T-helper 9 cell (primary cell): ENCODE measurements at regions not wholly inside any gene's neighbourhood (a gene's known extent, or its start where the extent isn't known, plus 50 kb on each side); places are given as distances from the start of the nearest gene placed in this dataset.

Experiments used
- DNase-seq: peaks from one replicate; pipeline ENCODE4 v3.0.0-alpha.2; 2020

DNA sequence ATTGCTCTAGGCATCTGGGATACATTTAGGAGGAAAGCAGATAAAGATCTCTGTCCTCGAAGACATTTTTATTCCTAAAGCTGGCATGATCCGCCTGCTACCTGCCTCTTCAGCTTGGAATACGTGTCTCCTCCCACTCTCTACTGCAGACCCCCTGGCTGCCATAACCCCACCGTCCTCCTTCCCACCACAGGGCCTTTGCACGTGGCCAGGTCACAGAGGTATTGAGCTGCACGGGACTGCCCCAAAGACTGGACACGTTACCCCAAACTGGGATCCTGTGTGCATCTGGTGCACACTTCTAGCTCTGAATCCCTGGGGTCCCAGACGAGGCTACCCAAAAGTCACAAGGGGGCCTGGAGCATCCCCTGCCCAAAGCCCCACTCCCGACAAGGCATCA, 351.2 kb upstream of the EEF2KMT start:
- no peak for DNase-seq

DNA sequence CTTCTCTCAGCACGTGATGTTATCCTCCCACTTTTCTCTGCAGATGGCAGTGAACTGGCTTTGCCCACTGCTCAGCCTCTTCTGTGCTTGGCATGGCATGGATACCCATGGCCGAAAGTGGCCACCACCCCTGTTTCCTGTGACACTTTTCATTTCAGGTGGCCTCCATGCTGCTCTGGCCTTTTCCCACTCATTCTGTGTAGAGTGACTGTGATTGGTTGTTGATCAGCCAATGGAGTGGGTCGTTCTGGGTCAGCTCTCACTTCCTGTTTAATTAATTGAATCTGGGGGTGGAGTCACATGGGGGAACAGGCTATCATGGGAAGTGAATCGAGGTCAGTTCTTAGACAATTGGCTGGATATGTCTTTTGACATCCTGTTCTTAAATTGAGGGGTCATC, 350.1 kb upstream of the EEF2KMT start:
- DNase-seq, result no peak

DNA sequence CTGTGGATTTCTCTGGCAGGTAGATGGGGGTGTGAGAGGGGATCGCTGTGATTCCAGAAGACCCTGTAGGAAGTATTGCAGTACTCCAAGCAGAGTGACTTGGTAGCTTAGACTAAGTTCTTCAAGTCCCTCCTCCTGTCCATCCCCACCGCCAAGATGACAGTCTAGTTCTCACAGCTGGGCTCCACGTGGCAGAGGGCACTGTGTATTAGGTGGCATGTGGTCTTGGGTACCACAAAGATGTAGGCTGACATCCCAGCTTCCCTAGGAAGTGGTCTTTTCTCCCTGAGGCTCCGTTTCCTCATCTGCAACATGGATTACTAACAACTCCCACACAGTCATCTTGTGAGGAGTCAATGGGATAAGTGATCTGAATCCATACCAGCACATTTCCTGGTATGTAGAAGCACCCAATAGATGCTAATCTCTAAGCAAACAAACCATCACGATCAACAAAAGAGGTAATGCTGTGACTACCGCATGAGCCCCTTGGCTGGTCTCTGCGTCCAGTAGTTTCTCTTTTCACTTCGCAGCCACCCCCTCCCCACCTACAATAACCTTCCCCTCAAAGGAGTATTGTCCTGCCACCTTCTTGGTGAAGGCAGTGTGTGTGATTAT, 349.1 kb upstream of the EEF2KMT start:
- DNase-seq, result no peak

DNA sequence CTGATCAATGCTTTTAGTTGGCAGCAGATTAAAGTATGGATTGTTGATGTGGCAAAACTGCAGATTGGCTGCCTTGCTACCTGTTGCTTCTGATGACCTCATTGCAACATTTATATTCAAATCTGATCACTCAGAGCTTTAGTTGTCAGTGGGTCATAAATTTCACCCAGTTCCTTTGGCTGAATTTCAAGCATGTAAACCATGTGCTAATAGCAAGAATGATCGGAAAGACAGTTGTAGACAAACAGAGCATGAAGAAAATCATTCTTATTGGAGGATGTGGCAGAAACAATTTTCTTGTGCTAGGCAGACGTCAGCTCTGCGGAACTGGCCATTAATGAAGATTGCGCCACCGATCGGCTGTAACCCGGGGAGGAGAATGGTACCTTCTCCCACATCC, 346.6 kb upstream of the EEF2KMT start:
- no peak for DNase-seq

DNA sequence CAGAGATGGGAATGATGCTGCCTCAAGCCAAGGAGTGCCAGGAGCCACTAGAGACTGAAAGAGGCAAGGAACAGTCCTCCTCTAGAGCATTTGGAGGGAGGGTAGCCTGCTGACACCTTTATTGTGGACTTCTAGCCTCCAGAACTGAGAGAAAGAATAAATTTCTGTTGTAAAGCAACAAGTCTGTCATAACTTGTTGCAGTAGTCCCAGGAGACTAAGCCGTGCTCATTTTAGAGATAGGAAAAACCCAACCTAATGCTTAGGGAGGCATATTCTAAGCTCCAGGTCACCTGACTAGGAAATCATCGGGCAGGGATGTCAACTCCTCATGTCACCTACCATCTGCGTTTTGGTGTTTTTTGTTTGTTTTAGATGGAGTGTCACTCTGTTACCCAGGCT, 345.4 kb upstream of the EEF2KMT start:
- DNase-seq, result no peak

DNA sequence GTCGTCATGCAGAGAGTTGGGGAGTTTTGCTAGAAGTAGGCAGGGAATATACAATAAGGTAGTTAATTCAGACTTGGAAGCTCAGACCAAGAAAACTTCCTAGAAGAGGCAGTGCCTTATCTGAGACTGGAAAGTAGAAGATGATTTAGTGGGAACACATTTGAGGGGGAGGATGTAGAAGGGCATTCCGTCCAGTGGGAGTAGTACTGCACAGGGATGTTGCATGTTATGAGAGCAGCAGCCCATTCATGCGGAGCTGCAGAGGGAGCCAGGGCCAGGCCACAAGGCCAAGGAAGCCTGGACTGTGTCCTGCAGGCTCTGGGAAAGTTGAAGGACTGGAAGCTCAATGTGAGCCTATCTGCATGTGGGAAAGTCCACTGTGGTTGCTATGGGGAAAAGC, 344.5 kb upstream of the EEF2KMT start:
- DNase-seq, result no peak

DNA sequence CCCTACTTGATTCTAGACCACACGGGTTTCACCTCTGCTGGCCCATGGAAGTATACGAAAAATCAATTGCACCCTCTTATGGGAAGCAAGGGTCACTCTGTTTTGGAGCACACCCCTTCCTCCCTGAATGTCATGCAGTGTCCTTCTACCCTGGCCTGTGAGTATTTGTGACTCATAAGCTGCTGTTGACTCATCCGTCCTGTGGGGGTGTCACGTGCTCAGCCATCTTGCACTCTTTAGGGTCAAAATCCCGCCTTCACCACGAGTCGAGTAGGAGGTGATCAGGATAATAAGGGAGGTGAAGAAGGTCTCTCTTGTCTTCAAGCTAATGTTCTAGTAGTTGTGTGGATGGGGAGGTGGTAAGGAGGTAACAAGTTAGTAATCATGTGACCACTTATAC, 341.0 kb upstream of the EEF2KMT start:
- no peak for DNase-seq

DNA sequence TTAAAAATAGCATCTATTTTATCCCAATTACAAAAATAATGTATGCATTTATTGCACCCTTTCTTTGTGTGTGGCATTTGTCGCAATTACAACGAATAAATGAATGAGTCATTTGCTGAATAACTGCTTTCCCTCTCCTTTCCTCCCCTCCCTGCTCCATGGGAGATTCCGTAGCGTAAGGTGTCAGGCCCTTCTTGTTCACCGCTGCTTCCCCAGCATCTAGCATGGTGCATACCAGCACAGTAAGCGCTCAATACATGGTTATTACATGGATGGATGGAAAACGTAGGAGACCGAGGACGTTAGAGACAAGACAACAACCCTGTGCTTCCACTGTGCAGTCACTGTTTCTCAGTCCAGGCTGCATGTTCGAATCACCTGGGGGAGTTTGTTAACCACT, 336.0 kb upstream of the EEF2KMT start:
- no peak for DNase-seq

DNA sequence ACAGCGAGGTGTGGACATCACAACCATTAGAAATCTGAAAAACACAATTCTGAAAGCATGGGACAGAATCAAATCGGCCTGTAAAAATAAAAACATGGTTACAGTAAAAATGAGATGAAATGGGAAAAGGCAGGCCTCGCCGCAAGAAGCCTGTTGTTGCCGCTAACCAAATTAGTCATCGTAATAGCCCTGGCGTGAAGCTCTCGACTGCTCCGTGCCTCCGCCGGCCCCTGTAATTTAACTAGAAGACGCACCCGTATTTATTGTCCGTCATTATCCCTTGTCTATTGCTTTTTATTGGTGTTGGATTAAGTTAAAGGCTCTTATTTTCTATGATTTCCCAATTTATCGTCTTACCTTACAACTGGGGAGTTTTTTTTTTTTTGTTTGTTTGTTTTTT, 334.6 kb upstream of the EEF2KMT start:
- DNase-seq, result no peak

DNA sequence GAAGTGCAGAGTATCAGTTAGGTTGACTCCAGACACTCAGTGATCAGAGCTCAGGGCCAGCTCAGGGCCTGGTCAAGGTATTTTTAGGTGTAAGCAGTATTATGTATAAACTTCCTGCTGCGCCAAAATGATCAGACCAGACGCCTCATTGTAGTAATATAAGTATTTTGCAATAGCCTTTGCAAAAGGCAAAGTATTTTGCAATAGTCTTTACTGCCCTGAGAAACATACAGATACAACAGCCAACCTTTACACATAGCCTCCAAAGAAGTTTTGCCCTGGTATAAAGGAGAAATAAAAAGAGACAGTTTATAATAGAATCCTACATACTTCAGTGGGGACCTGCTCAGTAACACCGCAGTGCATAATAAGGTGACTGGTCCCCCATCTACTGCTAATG, 333.0 kb upstream of the EEF2KMT start:
- no peak for DNase-seq

DNA sequence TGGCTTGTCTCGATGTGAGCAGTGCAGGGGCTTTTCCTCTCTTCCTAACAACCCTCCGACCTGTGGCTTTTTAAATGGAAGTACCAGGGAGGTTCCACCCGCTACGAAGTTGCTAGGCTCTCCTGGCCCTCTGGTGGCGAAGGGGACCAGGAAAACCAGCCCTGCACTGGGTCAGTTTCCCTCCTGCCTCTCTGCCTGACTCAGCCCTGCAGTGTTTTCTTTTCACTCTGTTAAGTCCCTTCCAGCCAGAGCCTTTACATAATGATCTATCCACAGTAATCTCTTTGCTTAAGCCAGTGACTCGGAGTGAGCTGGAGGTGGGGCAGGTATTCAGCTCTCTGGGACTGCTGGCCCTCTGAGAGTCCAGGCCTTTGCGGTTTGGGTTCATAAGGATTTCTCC, 331.3 kb upstream of the EEF2KMT start:
- DNase-seq, result no peak

DNA sequence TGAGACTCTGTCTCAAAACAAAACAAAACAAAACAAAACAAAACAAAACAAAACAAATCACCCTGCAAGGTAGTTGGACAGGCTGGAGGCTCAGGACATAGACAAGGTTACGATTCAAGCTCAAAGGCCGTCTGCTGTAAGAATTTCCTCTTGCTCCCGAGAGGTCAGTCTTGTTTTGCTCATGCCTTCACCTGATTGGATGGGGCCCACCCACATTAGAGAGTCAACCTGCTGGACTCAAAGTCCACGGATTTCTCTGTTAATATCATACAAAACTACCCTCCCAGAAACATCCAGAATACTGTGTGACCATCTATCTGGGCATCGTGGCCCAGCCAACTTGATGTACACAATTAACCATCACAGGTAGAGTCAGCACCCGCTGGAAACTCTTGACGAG, 330.0 kb upstream of the EEF2KMT start:
- DNase-seq, result no peak

DNA sequence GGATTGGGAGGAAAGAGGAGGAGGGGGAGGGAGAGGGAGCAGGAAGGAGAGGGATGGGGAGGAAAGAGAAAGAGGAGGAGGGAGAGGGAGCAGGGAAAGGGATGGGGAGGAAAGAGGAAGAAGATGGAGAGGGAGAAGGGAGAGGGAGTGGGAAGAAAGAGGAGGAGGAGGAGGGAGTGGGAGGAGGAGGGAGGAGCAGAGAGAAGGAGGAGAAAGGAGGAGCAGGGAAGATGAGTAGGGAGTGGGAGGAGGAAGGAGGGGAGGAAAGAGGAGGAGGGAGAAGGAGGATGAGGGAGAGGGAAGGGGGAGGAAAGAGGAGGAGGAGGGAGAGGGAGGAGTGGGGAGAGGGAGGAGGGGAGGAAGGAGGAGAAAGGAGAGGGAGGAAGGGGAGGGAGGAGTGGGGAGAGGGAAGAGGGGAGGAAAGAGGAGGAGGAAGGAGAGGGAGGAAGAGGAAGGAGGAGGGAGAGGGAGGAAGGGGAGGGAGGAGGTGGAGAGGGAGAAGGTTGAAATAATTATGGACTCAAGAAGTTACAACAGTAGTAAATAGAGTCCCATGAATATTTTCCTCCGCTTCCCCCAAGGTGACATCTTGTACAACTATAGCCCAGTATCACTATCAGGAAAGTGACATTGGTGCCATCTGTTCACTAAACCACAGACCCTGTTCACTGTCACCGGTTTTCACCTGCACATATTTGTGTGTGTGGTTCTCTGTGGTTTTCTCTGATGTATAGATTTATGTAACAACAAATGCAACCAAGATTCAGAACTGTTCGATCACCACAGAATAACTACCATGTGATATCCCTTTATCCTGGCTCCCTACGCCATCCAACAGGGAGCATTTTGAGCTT, 325.3 kb upstream of the EEF2KMT start:
- no peak for DNase-seq

DNA sequence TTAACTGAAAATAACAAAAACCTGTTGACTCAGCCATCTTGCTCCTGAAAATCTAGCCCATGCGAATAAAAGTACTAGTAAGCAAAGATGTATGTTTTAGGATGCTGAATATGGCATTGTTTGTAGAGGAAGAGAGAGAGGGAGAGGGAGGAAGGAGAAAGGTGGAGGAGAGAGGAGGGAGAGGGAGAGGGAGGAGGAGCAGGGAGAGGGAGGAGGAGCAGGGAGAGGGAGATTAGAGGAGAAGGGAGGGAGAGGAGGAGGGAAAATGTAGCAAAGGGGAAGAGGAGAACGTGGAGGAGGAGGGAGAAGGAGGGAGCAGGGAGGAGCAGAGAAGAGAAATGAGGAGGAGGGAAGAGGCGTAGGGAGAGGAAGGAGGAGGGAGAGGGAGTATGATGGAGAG, 324.5 kb upstream of the EEF2KMT start:
- DNase-seq, result no peak

DNA sequence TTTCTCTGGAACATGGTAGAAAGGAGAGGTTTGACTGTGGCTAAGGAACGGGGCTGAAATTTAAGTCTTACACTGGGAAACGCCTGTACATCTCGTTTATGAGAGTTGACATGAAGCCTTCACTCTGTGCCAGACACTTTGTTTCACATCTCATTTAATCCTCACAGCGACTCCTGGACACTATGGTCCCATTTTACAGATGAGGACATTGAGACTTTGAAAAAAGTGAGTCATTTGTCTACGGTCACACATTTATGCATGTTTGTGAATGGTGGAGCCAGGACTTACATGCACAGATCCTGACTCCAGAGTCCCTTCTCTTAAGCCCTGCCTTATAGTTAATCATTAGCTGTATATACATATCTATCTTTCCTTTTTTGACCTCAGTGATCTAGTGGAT, 318.4 kb upstream of the EEF2KMT start:
- DNase-seq, result no peak

DNA sequence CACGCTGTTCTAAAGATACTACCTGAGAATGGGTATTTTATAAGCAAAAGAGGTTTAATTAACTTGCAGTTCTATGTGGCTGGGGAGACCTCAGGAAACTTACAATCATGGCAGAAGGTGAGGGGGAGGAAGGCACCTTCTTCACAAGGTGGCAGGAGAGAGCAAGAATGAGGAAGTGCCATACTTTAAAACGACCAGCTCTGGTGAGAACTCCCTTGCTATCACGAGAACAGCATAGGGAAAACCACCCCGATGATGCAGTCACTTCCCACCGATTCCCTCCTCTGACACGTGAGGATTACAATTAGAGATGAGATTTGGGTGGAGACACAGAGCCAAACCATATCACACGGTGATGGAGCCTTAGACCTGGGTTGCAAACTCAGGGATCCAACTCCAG, 317.5 kb upstream of the EEF2KMT start:
- DNase-seq, result no peak

DNA sequence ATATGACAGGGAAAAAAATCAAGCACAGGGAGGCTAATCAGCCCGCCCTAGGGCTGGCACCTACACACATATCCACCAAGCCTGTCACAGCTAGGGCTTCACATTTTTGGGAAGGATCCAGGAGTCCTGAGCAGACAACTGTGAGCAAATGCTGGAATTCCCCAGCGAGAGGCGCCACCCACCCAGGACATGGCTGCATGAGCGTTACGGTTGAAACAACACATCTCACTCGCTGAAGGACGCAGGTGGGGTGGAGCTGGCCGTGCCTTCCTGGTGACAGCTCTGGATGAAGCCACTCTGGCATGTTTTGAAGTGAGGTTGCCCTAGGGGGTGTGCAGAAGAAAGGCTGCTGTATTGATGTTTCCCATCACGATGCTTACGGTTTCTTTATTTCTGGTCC, 315.1 kb upstream of the EEF2KMT start:
- no peak for DNase-seq

DNA sequence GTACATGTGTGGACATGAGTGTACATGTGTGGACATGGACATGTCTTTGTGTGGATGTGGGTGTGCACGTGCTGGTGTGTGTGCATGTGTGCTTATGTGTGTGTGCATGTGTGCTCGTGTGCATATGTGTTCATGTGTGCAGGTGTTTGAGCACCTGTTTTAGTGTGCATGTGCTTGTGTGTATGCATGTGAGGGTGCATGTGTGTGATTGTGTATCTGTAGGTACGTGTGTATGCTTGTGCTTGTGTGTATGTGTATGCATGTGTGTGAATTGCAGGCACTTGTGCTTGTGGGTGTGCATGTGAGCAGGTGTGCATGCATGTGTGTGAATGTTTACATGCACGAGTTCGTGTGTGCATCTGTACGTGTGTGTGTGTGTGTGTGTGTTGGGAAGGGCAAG, 300.6 kb upstream of the EEF2KMT start:
- DNase-seq, result no peak

DNA sequence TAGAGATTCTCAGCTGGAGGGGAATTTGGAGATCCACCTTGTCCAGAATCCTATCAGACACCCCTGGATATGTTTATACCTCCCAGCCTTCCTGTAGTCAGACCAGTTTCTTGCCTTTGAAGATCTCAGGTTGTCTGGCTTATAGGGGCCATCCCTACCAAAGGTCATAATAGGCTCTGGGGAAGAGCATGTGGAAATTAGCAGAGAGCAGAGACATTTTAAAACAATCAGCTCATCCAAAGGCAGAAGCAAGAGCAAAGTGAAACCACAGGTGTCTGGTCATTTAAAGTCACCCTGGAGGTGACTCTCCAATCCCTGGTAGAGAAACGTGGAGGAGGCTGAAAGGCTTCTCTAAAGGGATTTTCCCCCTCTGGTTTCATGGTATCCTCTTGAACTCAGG, 299.3 kb upstream of the EEF2KMT start:
- DNase-seq, result no peak

DNA sequence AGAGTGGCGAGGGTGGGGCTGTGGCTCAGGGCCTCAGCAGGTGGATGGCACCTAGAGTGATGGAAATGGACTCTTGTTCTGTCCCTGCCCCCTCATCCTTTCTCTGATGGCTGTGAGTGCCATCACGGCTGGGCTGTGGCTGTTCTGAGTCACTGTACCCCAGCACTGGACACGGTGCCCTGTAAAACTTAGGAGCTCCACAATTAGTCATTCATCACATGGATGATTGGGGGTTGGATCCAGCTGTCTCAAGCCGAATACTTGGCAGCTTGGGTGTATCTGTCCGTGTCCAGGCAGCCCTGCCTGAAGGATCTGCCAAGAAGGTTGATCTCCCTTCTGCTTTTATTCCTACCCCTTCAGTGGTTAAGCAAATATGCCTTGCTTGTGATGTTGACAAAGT, 295.5 kb upstream of the EEF2KMT start:
- DNase-seq, result no peak

DNA sequence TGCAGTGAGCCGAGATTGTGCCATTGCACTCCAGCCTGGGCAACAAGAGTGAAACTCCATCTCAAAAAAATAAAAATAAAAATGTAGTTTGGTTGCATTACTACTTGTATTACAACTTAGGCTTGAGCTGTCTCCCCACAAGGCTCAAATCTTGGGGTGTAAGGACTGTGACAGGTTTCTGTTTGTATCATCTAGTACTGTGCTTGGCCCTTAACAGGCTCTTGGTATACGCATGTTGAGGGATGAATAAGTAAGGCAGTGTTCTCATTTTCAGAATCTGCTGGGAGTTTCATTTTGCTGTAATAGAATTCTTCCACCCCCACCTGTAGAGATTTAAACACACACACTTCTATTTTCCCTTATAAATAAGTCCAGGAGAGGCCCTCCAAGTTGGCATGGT, 289.4 kb upstream of the EEF2KMT start:
- no peak for DNase-seq

DNA sequence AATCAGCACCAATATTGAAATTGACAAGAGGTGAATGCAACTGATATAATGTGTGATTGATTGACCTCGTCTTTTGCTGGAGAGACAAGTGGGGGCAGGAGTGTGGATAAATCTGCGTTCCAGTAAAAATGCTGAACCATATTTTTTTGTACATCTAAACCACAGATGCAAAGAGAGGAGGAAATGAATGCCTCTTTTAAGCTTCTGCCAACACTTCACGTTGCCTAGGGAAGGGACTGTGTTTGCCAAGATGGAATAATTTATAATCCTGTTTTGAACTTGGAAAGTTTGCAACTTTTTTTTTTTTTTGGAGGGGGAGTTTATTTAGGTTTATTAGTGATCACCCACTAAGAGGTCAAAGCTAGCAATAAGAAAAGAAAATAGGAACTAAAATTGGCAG, 288.2 kb upstream of the EEF2KMT start:
- DNase-seq, result no peak

DNA sequence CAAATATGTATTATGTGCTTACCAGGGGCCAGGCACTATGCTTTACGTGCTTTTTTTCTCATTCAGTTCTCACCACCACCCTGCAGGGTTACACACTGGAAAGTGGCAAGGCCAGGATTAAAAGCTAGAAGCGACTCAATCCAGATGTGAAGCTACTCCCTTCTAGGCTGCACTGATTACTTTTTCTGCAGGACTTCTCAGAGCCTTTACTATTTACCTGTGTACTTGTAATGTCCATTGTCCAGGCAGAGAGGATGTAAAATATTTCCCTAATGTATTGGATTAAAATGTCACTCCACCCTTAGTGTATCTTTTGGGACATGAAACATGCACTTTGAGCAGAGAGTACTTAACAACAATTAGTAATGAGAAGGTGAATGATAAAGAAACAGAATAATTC, 287.5 kb upstream of the EEF2KMT start:
- no peak for DNase-seq

DNA sequence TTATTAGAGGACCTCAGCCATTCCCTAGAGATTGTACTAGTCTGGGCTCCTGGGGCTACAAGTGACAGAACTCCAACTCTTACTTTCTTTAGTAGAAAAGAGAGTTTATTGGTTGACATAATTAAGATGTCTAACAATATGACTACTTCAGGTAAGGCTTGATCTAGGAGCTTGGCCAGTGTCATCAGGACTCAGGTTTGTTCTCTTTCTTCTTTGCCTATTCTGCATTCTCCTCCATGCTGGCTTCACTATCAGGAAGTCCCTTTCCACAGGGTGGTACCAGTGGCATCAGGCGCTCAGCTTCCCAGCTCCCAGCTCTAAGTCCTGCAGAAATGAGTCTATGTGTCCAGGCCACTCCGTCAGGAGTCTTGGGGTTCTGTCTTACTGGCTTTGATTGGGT, 286.1 kb upstream of the EEF2KMT start:
- no peak for DNase-seq

DNA sequence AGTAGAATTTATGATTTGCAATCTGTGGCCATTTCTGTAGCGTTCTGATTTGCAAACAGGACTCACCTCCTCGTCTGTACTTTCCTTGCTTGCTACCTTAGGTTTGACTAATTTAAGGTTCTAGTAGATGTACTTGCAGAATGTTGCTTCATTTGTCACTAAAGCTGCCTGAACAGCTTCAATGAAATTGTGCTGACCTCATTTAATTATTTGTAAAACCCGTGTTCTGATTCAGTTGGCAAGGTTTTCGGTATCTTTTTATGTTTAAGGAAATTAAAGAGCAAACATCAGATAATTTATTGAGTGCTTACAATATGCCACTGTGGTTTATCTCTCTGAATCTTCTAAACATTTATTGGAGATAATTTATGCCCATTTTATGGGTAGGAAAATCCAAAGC, 284.9 kb upstream of the EEF2KMT start:
- no peak for DNase-seq
